Fibroblast of mammary gland (primary cell): ENCODE measurements at regions not wholly inside any gene's neighbourhood (a gene's known extent, or its start where the extent isn't known, plus 50 kb on each side); places are given as distances from the start of the nearest gene placed in this dataset.

Experiments used
- DNase-seq: peaks from one replicate; pipeline ENCODE4 v3.0.0-alpha.2; 2010; ENCODE audit warnings: low read depth
- H3K4me3 ChIP-seq: 2 replicates; pipeline ENCODE4 v1.5.1; 2011; ENCODE audit warnings: low read depth, mild to moderate bottlenecking, low read length, moderate library complexity; ENCODE audit not compliant: control insufficient read depth
- CTCF ChIP-seq: conservative IDR thresholded peaks from 2 replicates; pipeline ENCODE4 v1.5.1; 2011; ENCODE audit warnings: low read depth, low read length, inconsistent platforms; ENCODE audit not compliant: control insufficient read depth, insufficient read depth

GRCh38 chr2:81894451-81894990, 1590.0 kb upstream of the LRRTM1 start:
- DNase-seq = no peak
- TF ChIP-seq CTCF = no peak
- H3K4me3 ChIP-seq = no peak overlapping the region

GRCh38 chr2:81876624-81877023, 1572.1 kb upstream of the LRRTM1 start:
- H3K4me3 ChIP-seq = no peak overlapping the region
- TF ChIP-seq CTCF = no peak
- DNase-seq = no peak

GRCh38 chr2:81872006-81872405, 1567.5 kb upstream of the LRRTM1 start:
- no peak for TF ChIP-seq CTCF
- no peak overlapping the region for H3K4me3 ChIP-seq
- no peak for DNase-seq

- no peak for TF ChIP-seq CTCF
Observed at GRCh38 chr2:81870119-81870518, 1565.6 kb upstream of the LRRTM1 start.

GRCh38 chr2:81858998-81859397, 1554.4 kb upstream of the LRRTM1 start:
- no peak overlapping the region for H3K4me3 ChIP-seq
- no peak for DNase-seq
- TF ChIP-seq CTCF = no peak

More at GRCh38 chr2:81870119-81870518, 1565.6 kb upstream of the LRRTM1 start:
- DNase-seq = no peak
- no peak overlapping the region for H3K4me3 ChIP-seq

- no peak for DNase-seq
- H3K4me3 ChIP-seq = no peak overlapping the region
- no peak for TF ChIP-seq CTCF
Observed at GRCh38 chr2:81853341-81853740, 1548.8 kb upstream of the LRRTM1 start.

GRCh38 chr2:81852651-81853050, 1548.1 kb upstream of the LRRTM1 start:
- no peak overlapping the region for H3K4me3 ChIP-seq
- no peak for TF ChIP-seq CTCF
- no peak for DNase-seq
